GM12878 (cell line): ENCODE measurements at regions not wholly inside any gene's neighbourhood (a gene's known extent, or its start where the extent isn't known, plus 50 kb on each side); places are given as distances from the start of the nearest gene placed in this dataset.

Experiments
- ATAC-seq: fragments of 200-7000 bp; cut with Tn5 transposase; 3 replicates; pipeline ENCODE4 v1.9.1; 2020; ENCODE audit warnings: mild to moderate bottlenecking, moderate library complexity
- BruUV-seq: library from RNA; stranded (reverse); fragments of 400-500 nt; replicated peaks from 2 replicates; lab custom pipeline; 2021; lab: Mats Ljungman, UMichigan
- CTCF ChIA-PET: fragments of 300-600 bp; sonication (Branson Sonifier 250); formaldehyde crosslinking; extraction: SDS; loops from one replicate; lab custom pipeline; 2021; ENCODE audit warnings: inconsistent platforms; lab: Yijun Ruan, JAX
- POLR2A ChIA-PET: fragments of 350-600 bp; formaldehyde crosslinking; extraction: SDS; loops from one replicate; lab custom pipeline; 2021; ENCODE audit warnings: inconsistent platforms; lab: Charles Lee
- RAD21 ChIA-PET: fragments of 300-600 bp; sonication (Branson Sonifier 250); formaldehyde crosslinking; loops from one replicate; lab custom pipeline; 2023; ENCODE audit warnings: antibody characterized with exemption; ENCODE audit not compliant: unreplicated experiment; lab: Charles Lee
- SMC1A ChIA-PET: fragments of 300-600 bp; sonication (Branson Sonifier 250); formaldehyde crosslinking; loops from one replicate; lab custom pipeline; 2023; ENCODE audit not compliant: unreplicated experiment, uncharacterized antibody; lab: Charles Lee
- DNase-seq: peaks from one replicate; pipeline ENCODE4 v3.0.0-alpha.2; 2011; ENCODE audit warnings: low read depth, low spot score
- FAIRE-seq: peaks from 3 replicates; lab custom pipeline; 2011; peaks lifted over from hg19 to GRCh38; lab: Jason Lieb, UNC
- H2AFZ ChIP-seq: 2 replicates; pipeline ENCODE4 v1.6.0; 2011; ENCODE audit warnings: low read depth, low read length, control low read depth; ENCODE audit not compliant: control insufficient read depth
- H3K27ac ChIP-seq: 2 replicates; pipeline ENCODE4 v1.5.1; 2011; ENCODE audit warnings: control low read depth; ENCODE audit not compliant: control insufficient read depth, insufficient read depth
- H3K27me3 ChIP-seq, 2 experiments: replicated peaks in 1 of 2; 2 replicates each; pipeline versions ENCODE4 v1.6.0 to v1.6.1; 2011; ENCODE audit warnings: low read length in 1 of 2; ENCODE audit not compliant: control insufficient read depth in 2 of 2, insufficient read depth in 2 of 2
- H3K36me3 ChIP-seq, 2 experiments: 2 replicates each; pipeline ENCODE4 v1.5.1; 2011; ENCODE audit warnings: low read length in 1 of 2; ENCODE audit not compliant: control insufficient read depth in 2 of 2, insufficient read depth in 2 of 2
- H3K4me1 ChIP-seq: 2 replicates; pipeline ENCODE4 v1.6.1; 2011; ENCODE audit warnings: mild to moderate bottlenecking, low read length, moderate library complexity, mixed read lengths; ENCODE audit not compliant: control insufficient read depth, insufficient read depth
- H3K4me2 ChIP-seq: 2 replicates; pipeline ENCODE4 v1.6.0; 2011; ENCODE audit warnings: control low read depth; ENCODE audit not compliant: control insufficient read depth, insufficient read depth
- H3K4me3 ChIP-seq: fragments of 200-600 bp; sonication (generic); 2 replicates; pipeline ENCODE4 v1.5.1; 2016
- H3K79me2 ChIP-seq: 2 replicates; pipeline ENCODE4 v1.6.0; 2011; ENCODE audit warnings: low read length; ENCODE audit not compliant: control insufficient read depth, insufficient read depth
- H3K9ac ChIP-seq: 2 replicates; pipeline ENCODE4 v1.8.0; 2011; ENCODE audit warnings: low read length, control low read depth, mixed read lengths; ENCODE audit not compliant: control insufficient read depth, insufficient read depth
- H3K9me3 ChIP-seq: replicated peaks from 3 replicates; pipeline ENCODE4 v1.5.1; 2011; ENCODE audit warnings: mild to moderate bottlenecking, low read length; ENCODE audit not compliant: control insufficient read depth, insufficient read depth
- H4K20me1 ChIP-seq: 2 replicates; pipeline ENCODE4 v1.6.0; 2011; ENCODE audit not compliant: control insufficient read depth, insufficient read depth
- BMI1 ChIP-seq: fragments of 450-650 bp; IDR thresholded peaks from 2 replicates; pipeline ENCODE4 v1.6.1; 2016; ENCODE audit warnings: mild to moderate bottlenecking, moderate library complexity, borderline replicate concordance
- CBFB ChIP-seq: IDR thresholded peaks from 2 replicates; pipeline ENCODE4 v1.6.1; 2016; ENCODE audit warnings: antibody characterized with exemption, low read depth
- FOXM1 ChIP-seq: IDR thresholded peaks from 2 replicates; pipeline ENCODE4 v1.6.1; 2012; ENCODE audit warnings: low read depth, mild to moderate bottlenecking, inconsistent platforms, low read length, moderate library complexity
- MYC ChIP-seq: IDR thresholded peaks from 2 replicates; pipeline ENCODE4 v1.6.1; 2011; ENCODE audit warnings: mild to moderate bottlenecking, low read length, moderate library complexity, inconsistent platforms; ENCODE audit not compliant: insufficient read depth, insufficient replicate concordance, insufficient read length, severe bottlenecking
- NBN ChIP-seq: fragments of 450-650 bp; IDR thresholded peaks from 2 replicates; pipeline ENCODE4 v1.6.1; 2016
- NFXL1 ChIP-seq: fragments of 450-650 bp; IDR thresholded peaks from 2 replicates; pipeline ENCODE4 v1.6.1; 2017; ENCODE audit warnings: antibody characterized with exemption, mild to moderate bottlenecking, borderline replicate concordance
- NR2C1 ChIP-seq: fragments of 450-650 bp; IDR thresholded peaks from 2 replicates; pipeline ENCODE4 v1.6.1; 2017; ENCODE audit warnings: antibody characterized with exemption, mild to moderate bottlenecking, moderate library complexity
- NR2F1 ChIP-seq: fragments of 450-650 bp; conservative IDR thresholded peaks from 2 replicates; pipeline ENCODE4 v1.6.1; 2017; ENCODE audit warnings: mild to moderate bottlenecking
- PAX5 ChIP-seq: IDR thresholded peaks from 2 replicates; pipeline ENCODE4 v1.6.1; 2011; ENCODE audit warnings: low read depth, low read length, borderline replicate concordance
- PRDM15 ChIP-seq: fragments of 450-650 bp; formaldehyde crosslinking; IDR thresholded peaks from 2 replicates; pipeline ENCODE4 v1.4.0; 2020; ENCODE audit warnings: mild to moderate bottlenecking, moderate library complexity
- SMARCA5 ChIP-seq: fragments of 450-650 bp; IDR thresholded peaks from 2 replicates; pipeline ENCODE4 v1.6.1; 2017; ENCODE audit warnings: mild to moderate bottlenecking
- SUPT20H ChIP-seq: IDR thresholded peaks from 2 replicates; pipeline ENCODE4 v1.6.1; 2011; ENCODE audit warnings: low read depth, mild to moderate bottlenecking, low read length, moderate library complexity, borderline replicate concordance; ENCODE audit not compliant: control insufficient read depth
- ZNF274 ChIP-seq: IDR thresholded peaks from one replicate; pipeline ENCODE4 v1.8.0; 2011; ENCODE audit not compliant: insufficient read length, insufficient read depth
- WGBS: methylation state at CpG from one replicate; pipeline ENCODE4 v1.1.6; 2016; ENCODE audit warnings: low lambda C conversion rate; ENCODE audit not compliant: insufficient replicate concordance, insufficient coverage; ENCODE audit errors: missing lambda C conversion rate; 5-methylcytosine and 5-hydroxymethylcytosine counted together
- in situ Hi-C: fragments of 300-500 bp; cut with MboI; formaldehyde crosslinking; loops from 9 replicates; pipeline ENCODE4 v1.14.3; 2018; ENCODE audit warnings: mixed read lengths
- intact Hi-C: fragments of 100-400 bp; cut with micrococcal nuclease; formaldehyde crosslinking; loops from one replicate; pipeline ENCODE4 v1.14.2; 2022; ENCODE audit not compliant: unreplicated experiment
- TF ChIP-seq, protein P1 (sequence below): fragments of 450-650 bp; conservative IDR thresholded peaks from 2 replicates; pipeline ENCODE4 v1.6.1; 2017; ENCODE audit warnings: mild to moderate bottlenecking, moderate library complexity
- TF ChIP-seq, protein P2 (sequence below): fragments of 450-650 bp; IDR thresholded peaks from 2 replicates; pipeline ENCODE4 v1.6.1; 2016; ENCODE audit warnings: mild to moderate bottlenecking, moderate library complexity, borderline replicate concordance

DNA sequence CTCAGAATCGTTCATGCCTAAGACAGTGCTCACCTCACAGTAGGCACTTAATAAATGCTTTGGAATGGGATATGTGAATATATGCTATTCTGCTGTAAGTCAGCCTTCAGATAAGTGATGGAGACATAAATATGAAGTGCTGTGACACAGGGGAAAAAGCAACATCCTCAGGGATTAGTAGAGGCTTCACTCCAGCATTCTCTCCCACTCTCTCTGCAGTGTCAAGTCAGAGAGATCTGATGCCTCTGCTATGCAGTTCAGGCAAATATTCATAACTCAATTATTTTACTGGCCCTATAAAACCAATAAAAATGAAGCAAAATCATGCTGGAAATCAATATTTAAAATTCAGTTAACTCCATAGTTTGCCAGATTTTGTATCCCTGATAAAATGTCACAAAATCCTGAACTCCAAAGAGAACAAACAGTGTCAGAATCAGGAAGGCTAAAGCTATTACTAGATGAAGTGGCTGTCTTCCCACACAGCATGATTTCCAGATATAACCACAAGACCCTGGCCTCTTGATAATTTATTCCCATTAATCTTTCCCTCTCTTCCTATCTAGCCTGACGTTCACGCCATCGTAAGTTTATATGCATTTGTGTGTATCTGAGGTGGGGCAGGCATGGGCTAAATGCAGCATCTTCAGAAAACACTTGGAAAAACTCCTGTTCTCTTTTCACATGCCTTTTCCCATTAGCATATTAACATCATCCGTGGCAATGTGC lies 278.9 kb upstream of the ATP11B start:
- in situ Hi-C loops (no loop called here), intact Hi-C loops (no loop called here)
- Histone ChIP-seq H4K20me1 (no peaks in the 10 kb centered on the region), H3K27ac (no peak overlapping the region), H2AFZ (no peak overlapping the region), H3K4me3 (no peak overlapping the region), H3K4me2 (no peak overlapping the region), H3K9me3 (no peaks in the 10 kb centered on the region), H3K79me2 (no peaks in the 10 kb centered on the region), H3K27me3 (no peaks in the 10 kb centered on the region; a peak in 1 of 4 replicates), H3K4me1 (no peaks in the 10 kb centered on the region), H3K36me3 (no peaks in the 10 kb centered on the region), H3K9ac (no peak overlapping the region)
- no TSS peak for BruUV-seq
- no peak for DNase-seq
- no peak for ATAC-seq
- FAIRE-seq, result no peak
- ChIA-PET CTCF (no interaction called here), POLR2A (no interaction called here), RAD21 (no interaction called here), SMC1A (interaction anchor here (2.0 to 2.3 kb wide), 2 partner anchors 10 to 12 kb away, joined by 6 to 10 read pairs; no protein-coding TSS in a partner anchor)
- 48% methylated on average over 5 of the region's 5 CpGs for WGBS
- TF ChIP-seq SMARCA5 (no peak), PAX5 (no peak), BMI1 (no peak), NR2C1 (no peak), ZNF274 (no peak), SUPT20H (no peak), NFXL1 (no peak), PRDM15 (no peak), MYC (no peak), FOXM1 (no peak), CBFB (no peak), NR2F1 (no peak), NBN (no peak)
- TF ChIP-seq, protein P1, sequence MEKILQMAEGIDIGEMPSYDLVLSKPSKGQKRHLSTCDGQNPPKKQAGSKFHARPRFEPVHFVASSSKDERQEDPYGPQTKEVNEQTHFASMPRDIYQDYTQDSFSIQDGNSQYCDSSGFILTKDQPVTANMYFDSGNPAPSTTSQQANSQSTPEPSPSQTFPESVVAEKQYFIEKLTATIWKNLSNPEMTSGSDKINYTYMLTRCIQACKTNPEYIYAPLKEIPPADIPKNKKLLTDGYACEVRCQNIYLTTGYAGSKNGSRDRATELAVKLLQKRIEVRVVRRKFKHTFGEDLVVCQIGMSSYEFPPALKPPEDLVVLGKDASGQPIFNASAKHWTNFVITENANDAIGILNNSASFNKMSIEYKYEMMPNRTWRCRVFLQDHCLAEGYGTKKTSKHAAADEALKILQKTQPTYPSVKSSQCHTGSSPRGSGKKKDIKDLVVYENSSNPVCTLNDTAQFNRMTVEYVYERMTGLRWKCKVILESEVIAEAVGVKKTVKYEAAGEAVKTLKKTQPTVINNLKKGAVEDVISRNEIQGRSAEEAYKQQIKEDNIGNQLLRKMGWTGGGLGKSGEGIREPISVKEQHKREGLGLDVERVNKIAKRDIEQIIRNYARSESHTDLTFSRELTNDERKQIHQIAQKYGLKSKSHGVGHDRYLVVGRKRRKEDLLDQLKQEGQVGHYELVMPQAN, result no peak
- TF ChIP-seq, protein P2, sequence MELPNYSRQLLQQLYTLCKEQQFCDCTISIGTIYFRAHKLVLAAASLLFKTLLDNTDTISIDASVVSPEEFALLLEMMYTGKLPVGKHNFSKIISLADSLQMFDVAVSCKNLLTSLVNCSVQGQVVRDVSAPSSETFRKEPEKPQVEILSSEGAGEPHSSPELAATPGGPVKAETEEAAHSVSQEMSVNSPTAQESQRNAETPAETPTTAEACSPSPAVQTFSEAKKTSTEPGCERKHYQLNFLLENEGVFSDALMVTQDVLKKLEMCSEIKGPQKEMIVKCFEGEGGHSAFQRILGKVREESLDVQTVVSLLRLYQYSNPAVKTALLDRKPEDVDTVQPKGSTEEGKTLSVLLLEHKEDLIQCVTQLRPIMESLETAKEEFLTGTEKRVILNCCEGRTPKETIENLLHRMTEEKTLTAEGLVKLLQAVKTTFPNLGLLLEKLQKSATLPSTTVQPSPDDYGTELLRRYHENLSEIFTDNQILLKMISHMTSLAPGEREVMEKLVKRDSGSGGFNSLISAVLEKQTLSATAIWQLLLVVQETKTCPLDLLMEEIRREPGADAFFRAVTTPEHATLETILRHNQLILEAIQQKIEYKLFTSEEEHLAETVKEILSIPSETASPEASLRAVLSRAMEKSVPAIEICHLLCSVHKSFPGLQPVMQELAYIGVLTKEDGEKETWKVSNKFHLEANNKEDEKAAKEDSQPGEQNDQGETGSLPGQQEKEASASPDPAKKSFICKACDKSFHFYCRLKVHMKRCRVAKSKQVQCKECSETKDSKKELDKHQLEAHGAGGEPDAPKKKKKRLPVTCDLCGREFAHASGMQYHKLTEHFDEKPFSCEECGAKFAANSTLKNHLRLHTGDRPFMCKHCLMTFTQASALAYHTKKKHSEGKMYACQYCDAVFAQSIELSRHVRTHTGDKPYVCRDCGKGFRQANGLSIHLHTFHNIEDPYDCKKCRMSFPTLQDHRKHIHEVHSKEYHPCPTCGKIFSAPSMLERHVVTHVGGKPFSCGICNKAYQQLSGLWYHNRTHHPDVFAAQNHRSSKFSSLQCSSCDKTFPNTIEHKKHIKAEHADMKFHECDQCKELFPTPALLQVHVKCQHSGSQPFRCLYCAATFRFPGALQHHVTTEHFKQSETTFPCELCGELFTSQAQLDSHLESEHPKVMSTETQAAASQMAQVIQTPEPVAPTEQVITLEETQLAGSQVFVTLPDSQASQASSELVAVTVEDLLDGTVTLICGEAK, result no peak
